COR-L47 (cell line): ENCODE measurements at regions not wholly inside any gene's neighbourhood (a gene's known extent, or its start where the extent isn't known, plus 50 kb on each side); places are given as distances from the start of the nearest gene placed in this dataset.
A peak's percentile ranks its signal among the peaks of the same experiment; 100 is the strongest.
"Not testable (repeated sequence)": the region's sequence is repeated elsewhere in the genome, so short reads cannot be mapped to it uniquely, and the experiment has no call there.

Source experiments
- DNase-seq: peaks from one replicate; lab custom pipeline; 2025; lab: John Stamatoyannopoulos, UW

DNA sequence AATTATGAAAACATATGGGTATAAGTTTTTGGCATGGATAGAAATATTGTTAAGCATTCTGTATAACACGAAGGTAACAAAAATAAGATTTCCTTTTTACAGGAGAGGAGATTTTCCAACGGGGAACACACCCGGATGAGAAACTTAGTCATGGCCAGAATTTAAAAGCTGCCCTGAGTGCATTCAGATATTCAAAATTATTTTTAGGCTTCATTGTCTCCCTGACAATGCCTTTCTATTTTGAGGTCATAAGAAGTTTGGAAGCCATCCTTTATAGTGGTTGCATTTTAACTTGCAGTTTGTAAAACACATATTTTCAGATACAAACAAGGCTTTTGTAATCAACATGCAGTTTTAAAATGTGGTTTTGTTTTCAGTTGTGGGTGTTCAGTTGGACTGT, 357.5 kb upstream of the FAM47C start:
- DNase-seq = no peak

- DNase-seq = no peak
Observed at GRCh38 chrX:36683507-36683906, 324.7 kb upstream of the FAM47C start.

DNA sequence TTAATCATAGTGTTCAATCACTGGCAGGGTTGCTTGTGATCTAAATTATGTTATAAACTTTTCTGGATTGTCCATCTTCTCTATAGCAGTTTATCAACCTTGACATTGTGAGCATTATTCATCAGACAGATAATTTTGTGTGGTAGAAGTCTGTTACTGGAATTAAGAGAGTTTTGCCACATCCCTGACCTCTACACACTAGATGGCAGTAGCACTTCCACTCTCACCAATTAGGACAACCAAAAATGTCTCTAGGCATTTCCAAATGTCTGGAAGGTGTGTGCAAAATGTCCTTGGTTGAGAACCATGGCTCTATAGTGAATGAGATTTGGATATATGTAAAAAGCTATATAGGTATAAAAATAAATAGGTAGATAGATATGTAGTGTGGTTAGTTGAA, 324.1 kb upstream of the FAM47C start:
- no peak for DNase-seq

- DNase-seq = no peak
Observed at GRCh38 chrX:36721990-36722389, 286.2 kb upstream of the FAM47C start.

DNA sequence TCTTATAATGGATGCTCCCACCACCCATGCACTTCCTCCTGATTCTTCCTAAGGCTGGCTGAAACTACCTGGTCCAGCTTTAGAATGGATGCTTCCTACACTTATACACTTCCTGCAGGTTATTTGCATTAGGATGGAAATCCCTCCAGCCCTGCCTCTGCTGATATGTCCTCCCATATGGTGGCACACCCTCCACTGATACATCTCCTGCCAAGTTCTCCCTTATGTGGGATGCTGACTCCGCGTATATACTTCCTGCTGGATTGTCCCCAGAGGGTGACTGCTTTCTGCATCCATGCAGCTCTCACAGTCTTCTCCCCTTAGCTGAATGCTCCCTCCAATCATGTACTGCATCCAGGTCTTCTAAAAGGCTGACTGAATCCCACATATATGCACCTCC, 254.6 kb upstream of the FAM47C start:
- DNase-seq = no peak

GRCh38 chrX:36787752-36788151, 220.4 kb upstream of the FAM47C start:
- no peak for DNase-seq

DNA sequence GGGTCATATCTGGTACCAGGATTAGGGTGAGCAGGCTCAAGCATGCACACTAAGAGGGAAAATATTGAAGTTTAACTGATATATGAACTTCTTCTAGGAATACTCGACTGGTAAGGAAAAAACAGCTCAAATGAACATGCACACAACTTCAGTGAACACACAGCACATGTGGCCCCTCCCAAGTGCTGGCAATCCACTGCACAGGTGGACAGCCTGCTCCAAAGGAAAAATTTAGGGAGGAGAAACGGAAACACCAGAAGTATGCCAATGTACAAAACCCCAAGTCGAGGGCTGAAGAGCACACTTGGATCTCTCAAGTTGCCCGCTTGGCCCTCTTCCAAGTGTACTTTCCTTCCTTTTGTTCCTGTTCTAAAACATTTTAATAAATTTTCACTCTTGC, 205.0 kb upstream of the FAM47C start:
- DNase-seq = no peak

- DNase-seq = no peak
Observed at GRCh38 chrX:36804066-36804465, 204.1 kb upstream of the FAM47C start.

DNA sequence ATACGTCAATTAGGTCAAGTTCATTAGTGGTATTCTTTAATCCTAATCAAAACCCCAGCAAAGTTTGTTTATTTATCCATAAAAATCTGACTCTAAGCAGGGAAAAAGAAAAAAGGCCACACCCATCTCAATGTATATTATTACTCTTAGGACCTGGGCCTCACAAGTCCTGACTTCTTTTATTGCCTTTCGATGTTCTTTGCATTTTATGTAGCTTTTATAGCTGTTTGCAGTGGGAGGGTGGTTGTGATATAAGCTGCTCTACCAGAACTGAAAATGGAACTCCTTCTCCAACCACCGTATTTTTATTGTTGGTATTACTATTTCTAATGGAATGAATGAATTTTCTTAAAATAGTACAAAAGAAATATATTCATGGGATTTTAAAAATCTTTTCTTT, 163.3 kb upstream of the FAM47C start:
- no peak for DNase-seq

- DNase-seq = no peak
Observed at GRCh38 chrX:36847496-36847895, 160.7 kb upstream of the FAM47C start.

GRCh38 chrX:36849407-36849806, 158.8 kb upstream of the FAM47C start:
- no peak for DNase-seq

DNA sequence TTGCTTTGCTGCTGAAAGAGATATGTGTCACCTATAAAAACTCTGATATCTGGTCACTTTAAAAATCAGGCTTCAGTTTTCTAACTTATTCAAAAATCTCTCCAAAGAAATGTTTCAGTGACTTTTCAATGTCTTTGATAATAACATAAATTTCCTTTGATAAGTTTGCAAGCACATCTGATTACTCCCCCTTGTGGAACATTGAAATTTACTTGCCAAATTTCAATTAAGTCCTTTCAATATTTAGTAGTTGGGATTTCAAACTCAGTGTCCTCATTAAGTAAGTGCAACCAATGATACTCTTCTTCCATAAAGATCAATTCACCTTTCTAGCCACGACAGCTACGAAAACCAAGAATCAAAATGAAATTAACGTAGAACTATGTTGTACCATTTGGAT, 151.3 kb upstream of the FAM47C start:
- peak; percentile 11 for DNase-seq

- DNase-seq = no peak
Observed at GRCh38 chrX:36859231-36859630, 148.9 kb upstream of the FAM47C start.

- no peak for DNase-seq
Observed at GRCh38 chrX:36861601-36862000, 146.6 kb upstream of the FAM47C start.

- peak; percentile 25 for DNase-seq
Observed at GRCh38 chrX:36867143-36867542, 141.0 kb upstream of the FAM47C start.

GRCh38 chrX:36868592-36868991, 139.6 kb upstream of the FAM47C start:
- DNase-seq = no peak

DNA sequence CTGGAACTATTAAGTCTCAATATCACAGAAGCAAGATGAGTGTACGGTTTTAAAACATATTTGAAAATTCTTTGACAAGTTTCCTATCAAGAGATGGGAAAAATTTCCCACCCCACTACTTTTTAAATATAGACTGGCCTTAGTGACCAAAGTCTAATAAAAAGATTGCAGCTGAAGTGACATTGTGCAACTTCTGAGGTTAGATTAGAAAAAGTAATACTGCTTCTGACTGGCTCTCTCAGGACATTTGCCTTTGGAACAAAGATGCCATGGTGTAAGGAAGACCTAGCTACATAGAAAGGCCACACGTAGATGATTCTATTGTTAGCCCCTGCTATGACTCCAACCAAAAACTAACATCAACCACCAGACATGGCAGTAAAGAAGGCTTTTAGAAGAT, 138.7 kb upstream of the FAM47C start:
- DNase-seq = no peak

DNA sequence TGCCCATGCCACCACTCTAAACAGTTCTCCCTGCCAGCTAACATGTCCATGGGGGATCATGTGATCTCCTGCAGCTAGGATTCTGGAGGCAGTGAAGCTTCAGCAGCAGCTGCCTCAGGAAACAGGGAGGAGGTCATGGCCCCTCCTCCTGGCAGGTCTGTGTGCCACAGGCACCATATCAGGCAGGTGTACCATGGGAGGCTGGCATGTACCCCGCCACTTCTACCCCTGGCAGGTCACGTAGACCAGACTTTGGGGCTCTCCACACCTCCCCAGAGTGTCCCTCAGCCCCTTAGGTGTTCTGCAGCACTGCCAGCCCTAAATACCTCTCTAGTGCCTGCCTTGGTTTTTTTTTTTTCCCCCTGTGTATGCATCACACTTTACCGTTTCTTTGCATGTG, 110.5 kb upstream of the FAM47C start:
- no peak for DNase-seq

- no peak for DNase-seq
Observed at GRCh38 chrX:36898301-36898700, 109.9 kb upstream of the FAM47C start.

- not testable (repeated sequence) for DNase-seq
Observed at GRCh38 chrX:36904561-36904960, 103.6 kb upstream of the FAM47C start.

DNA sequence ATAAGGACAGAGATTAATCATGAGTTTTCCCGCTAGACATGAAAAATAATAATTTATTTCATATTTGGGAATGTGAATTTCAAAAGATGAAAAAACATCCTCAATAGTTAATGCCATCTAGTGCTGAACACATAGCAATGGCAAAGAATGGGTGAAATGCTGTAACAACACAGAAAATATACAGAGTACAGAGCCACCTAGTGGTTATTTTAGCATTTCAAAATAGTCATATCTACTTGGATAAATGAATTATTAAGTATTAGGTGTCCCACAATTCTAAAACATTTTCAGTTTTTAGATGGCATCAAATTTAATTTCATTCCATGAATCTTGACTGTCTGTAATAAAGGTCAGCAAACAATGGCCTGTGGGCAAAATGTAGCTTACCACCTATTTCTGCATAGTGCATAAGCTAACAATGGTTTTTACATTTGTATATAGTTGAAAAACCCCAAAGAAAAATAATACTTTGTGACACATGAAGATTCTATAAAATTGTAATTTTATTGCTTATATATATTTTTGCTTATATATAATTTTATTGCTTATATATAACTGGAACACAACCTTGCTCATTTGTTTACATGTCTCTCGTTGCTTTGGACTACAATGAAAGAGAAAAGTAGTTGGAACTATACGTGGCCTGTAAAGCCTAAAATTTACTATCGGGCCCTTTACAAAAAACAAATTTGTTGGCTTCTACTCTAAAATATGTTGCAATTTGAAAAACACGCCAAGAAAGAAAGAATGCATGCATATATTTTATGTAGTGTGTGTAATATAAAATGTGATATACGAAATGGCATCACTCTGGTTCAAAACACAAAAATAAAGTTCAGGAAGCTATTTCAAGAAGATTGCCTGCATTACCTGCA, 99.1 kb upstream of the FAM47C start:
- peak; percentile 11 for DNase-seq

DNA sequence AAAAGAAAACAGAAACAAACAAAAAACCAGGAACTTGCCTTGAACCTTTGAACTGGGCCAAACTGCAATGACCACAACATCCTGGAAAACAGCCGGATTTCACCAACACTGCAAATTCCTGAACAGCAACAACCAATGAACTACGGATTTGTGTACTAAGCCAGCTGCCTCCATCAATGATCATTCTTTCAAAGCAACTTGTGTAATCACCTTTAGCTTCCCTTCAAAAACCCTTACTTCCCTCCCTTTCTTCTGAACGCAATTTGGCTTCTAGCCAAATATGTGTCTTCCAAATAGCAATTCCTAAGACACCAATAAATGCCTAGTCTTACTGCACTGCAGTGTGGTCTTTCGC, 98.5 kb upstream of the FAM47C start:
- no peak for DNase-seq

DNA sequence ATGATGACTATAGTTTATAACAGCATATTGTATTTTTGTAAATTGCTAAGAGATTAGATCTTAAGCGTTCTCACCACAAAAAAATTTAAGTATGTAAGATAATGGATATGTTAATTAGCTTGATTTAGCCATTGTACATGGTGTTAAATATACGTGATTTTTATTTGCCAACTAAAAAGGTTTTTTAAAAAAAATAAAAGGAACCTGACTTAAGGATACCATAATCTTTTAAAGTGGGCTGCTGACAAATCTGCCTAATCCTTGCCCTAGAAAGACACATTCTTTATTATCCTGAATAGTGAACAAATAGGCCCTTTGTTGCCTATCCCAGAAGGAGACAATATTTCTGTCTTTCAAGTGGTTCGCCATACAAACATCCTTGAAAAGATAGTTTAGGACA, 94.6 kb upstream of the FAM47C start:
- DNase-seq = no peak

- DNase-seq = no peak
Observed at GRCh38 chrX:36916941-36917340, 91.2 kb upstream of the FAM47C start.
